Liver (tissue), 3 donors: ENCODE measurements at regions not wholly inside any gene's neighbourhood (a gene's known extent, or its start where the extent isn't known, plus 50 kb on each side); places are given as distances from the start of the nearest gene placed in this dataset.

ENCODE experiments used
- CTCF ChIP-seq: fragments of 150-350 bp; IDR thresholded peaks from 2 replicates; pipeline ENCODE4 v1.5.1; 2017; ENCODE audit warnings: improper control_type of control experiment, low read depth, low read length; ENCODE audit not compliant: missing input control
- MAX ChIP-seq: IDR thresholded peaks from 2 replicates; pipeline ENCODE4 v1.6.1; 2016; ENCODE audit warnings: antibody characterized with exemption
- REST ChIP-seq: IDR thresholded peaks from 2 replicates; pipeline ENCODE4 v1.6.1; 2016; ENCODE audit warnings: antibody characterized with exemption, mild to moderate bottlenecking
- TAF1 ChIP-seq: conservative IDR thresholded peaks from 2 replicates; pipeline ENCODE4 v1.6.1; 2016; ENCODE audit warnings: antibody characterized with exemption, mild to moderate bottlenecking
- YY1 ChIP-seq: IDR thresholded peaks from 2 replicates; pipeline ENCODE4 v1.6.1; 2016; ENCODE audit warnings: antibody characterized with exemption, mild to moderate bottlenecking
- donor health status: healthy.
- donor health status: healthy.

- TF ChIP-seq YY1: no peak
- no peak for TF ChIP-seq REST
- no peak for TF ChIP-seq CTCF
- no peak for TF ChIP-seq TAF1
- TF ChIP-seq MAX: no peak
These were observed 120.1 kb upstream of the TSLP start for GRCh38 chr5:110951373-110951791.
